ENCODE measurements at regions not wholly inside any gene's neighbourhood (a gene's known extent, or its start where the extent isn't known, plus 50 kb on each side); places are given as distances from the start of the nearest gene placed in this dataset.

GRCh38 chr11:28598531-28598930 is 490.3 kb downstream of the METTL15 start:
- H3K4me1 ChIP-seq (ENCODE audit: control insufficient read depth, extremely low read depth, insufficient read depth, low read length), result no peaks in the 10 kb centered on the region
- DNase-seq (ENCODE audit: low read depth, low spot score) (no peak), FAIRE-seq (no peak)
- H3K27me3 ChIP-seq (ENCODE audit: control insufficient read depth in 2 of 2, insufficient read depth in 2 of 2, low read length in 2 of 2), result no peaks in the 10 kb centered on the region
- H3K4me3 ChIP-seq (replicated peaks in 1 of 3; ENCODE audit: insufficient read depth in 1 of 3, low read depth in 1 of 3, low read length in 3 of 3), result no peak overlapping the region
- no peaks in the 10 kb centered on the region for H3K9me3 ChIP-seq (replicated peaks; ENCODE audit: control insufficient read depth, insufficient read depth, low read length)
- H3K79me2 ChIP-seq (ENCODE audit: control insufficient read depth, insufficient read depth, low read length), result no peaks in the 10 kb centered on the region
- H3K36me3 ChIP-seq (ENCODE audit: control insufficient read depth in 2 of 2, extremely low read depth in 1 of 2, insufficient read depth in 2 of 2, low read length in 2 of 2), result no peaks in the 10 kb centered on the region
- BruUV-seq (replicated peaks), result no TSS peak
- no peaks in the 10 kb centered on the region for H3K9me1 ChIP-seq (replicated peaks; ENCODE audit: control insufficient read depth, extremely low read depth, insufficient read depth, low read length)
- TF ChIP-seq FOS (IDR thresholded peaks at IDR 0.05; ENCODE audit: borderline replicate concordance, insufficient read depth, low read length) (no peak), MYC (IDR thresholded peaks at IDR 0.05; ENCODE audit: low read depth, low read length) (no peak), POLR2AphosphoS5 (IDR thresholded peaks at IDR 0.05; ENCODE audit: insufficient read depth, low read depth, low read length) (no peak), EZH2 (IDR thresholded peaks at IDR 0.05; ENCODE audit: borderline replicate concordance, low read depth, low read length, severe bottlenecking) (no peak), MAX (IDR thresholded peaks at IDR 0.05; ENCODE audit: insufficient read depth, insufficient read length) (no peak), GATA2 (IDR thresholded peaks at IDR 0.05; ENCODE audit: insufficient read depth, insufficient read length, low read depth, low read length) (no peak), JUN (IDR thresholded peaks at IDR 0.05; ENCODE audit: borderline replicate concordance, insufficient read depth, insufficient read length, low read depth) (no peak), CTCF (IDR thresholded peaks at IDR 0.05; ENCODE audit: extremely low read depth in 1 of 2, insufficient read depth in 1 of 2, low read depth in 1 of 2, low read length in 2 of 2) (no peak), POLR2A (IDR thresholded peaks at IDR 0.05; ENCODE audit: low read depth, low read length) (no peak)
- no peak overlapping the region for H3K27ac ChIP-seq (ENCODE audit: insufficient read depth, low read depth, low read length)
- H2AFZ ChIP-seq (ENCODE audit: low read depth, low read length), result no peak overlapping the region
- dilution Hi-C loops (cut with MboI; ENCODE audit: extremely low pct_ligation_motif_present, low sequenced_read_pairs), result no loop called here
- H3K9ac ChIP-seq (replicated peaks; ENCODE audit: extremely low read depth, insufficient read depth, low read length), result no peak overlapping the region
- intact Hi-C loops (cut with micrococcal nuclease), result no loop called here
- POLR2A ChIA-PET, result no interaction called here
- CTCF ChIA-PET, result interaction anchor here (1.1 kb wide), 1 partner anchor 70 kb away, joined by 3 read pairs; no protein-coding TSS in a partner anchor
- H4K20me1 ChIP-seq (replicated peaks; ENCODE audit: control insufficient read depth, extremely low read depth, insufficient read depth, low read length), result no peaks in the 10 kb centered on the region
- no peak overlapping the region for H3K4me2 ChIP-seq (ENCODE audit: insufficient read depth, low read length)
